Calu3 (cell line): ENCODE measurements at regions not wholly inside any gene's neighbourhood (a gene's known extent, or its start where the extent isn't known, plus 50 kb on each side); places are given as distances from the start of the nearest gene placed in this dataset.

Experiments used
- BruUV-seq: library from RNA; stranded (reverse); fragments of 400-500 nt; replicated peaks from 2 replicates; lab custom pipeline; 2021; lab: Mats Ljungman, UMichigan
- CTCF ChIA-PET: fragments of 300-600 bp; sonication (Branson Sonifier 250); formaldehyde crosslinking; loops from one replicate; lab custom pipeline; 2022; ENCODE audit warnings: antibody characterized with exemption; lab: Charles Lee
- DNase-seq: peaks from one replicate; pipeline ENCODE4 v3.0.0; 2022
- H3K27ac Mint-ChIP-seq: one replicate; pipeline ENCODE4 v1.8.0; 2022; ENCODE audit warnings: mixed read lengths; ENCODE audit not compliant: unreplicated experiment
- H3K27me3 Mint-ChIP-seq: one replicate; pipeline ENCODE4 v1.8.0; 2022; ENCODE audit warnings: mixed read lengths; ENCODE audit not compliant: unreplicated experiment
- H3K36me3 Mint-ChIP-seq: one replicate; pipeline ENCODE4 v1.8.0; 2022; ENCODE audit warnings: mild to moderate bottlenecking, moderate library complexity, mixed read lengths; ENCODE audit not compliant: insufficient read depth, unreplicated experiment
- H3K4me1 Mint-ChIP-seq: one replicate; pipeline ENCODE4 v1.8.0; 2022; ENCODE audit warnings: mild to moderate bottlenecking, low read depth, mixed read lengths; ENCODE audit not compliant: unreplicated experiment
- H3K4me3 Mint-ChIP-seq: one replicate; pipeline ENCODE4 v1.8.0; 2022; ENCODE audit warnings: mild to moderate bottlenecking, low read depth, moderate library complexity, mixed read lengths; ENCODE audit not compliant: unreplicated experiment
- H3K9me3 Mint-ChIP-seq: one replicate; pipeline ENCODE4 v1.8.0; 2022; ENCODE audit warnings: low read depth, mixed read lengths; ENCODE audit not compliant: unreplicated experiment
- CTCF ChIP-seq: fragments of 200-600 bp; IDR thresholded peaks from one replicate; pipeline ENCODE4 v1.8.0; 2022; ENCODE audit warnings: antibody characterized with exemption; ENCODE audit not compliant: unreplicated experiment
- intact Hi-C: fragments of 100-400 bp; cut with micrococcal nuclease; formaldehyde crosslinking; loops from one replicate; pipeline ENCODE4 v1.10.0; 2022; ENCODE audit not compliant: unreplicated experiment

GRCh38 chr9:73446306-73446705, 294.6 kb downstream of the ANXA1 start:
- DNase-seq, result no peak
- Mint-ChIP-seq H3K27me3 (no peaks in the 10 kb centered on the region), H3K9me3 (no peaks in the 10 kb centered on the region), H3K36me3 (no peaks in the 10 kb centered on the region), H3K4me1 (no peaks in the 10 kb centered on the region), H3K27ac (no peak overlapping the region), H3K4me3 (no peak overlapping the region)
- CTCF ChIA-PET, result no interaction called here
- no peak for TF ChIP-seq CTCF
- intact Hi-C loops, result no loop called here
- BruUV-seq, result no TSS peak

DNA sequence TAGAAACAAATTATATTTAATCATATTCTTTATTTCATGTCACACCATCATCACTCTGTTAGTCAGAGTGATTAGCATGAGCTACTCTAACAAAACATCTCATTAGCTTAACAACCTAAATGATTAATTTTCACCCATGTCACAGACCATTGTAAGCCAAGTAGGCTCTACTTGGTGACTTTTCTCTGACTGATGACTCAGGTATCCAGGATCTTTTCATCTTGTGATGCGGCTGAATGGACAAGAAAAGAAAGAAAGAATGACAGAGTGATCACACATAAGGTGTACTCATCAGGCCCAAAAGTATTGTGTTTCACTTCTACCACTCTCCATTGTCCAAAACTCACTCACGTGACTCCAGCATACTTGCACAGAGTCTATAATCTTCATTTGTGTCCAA, 299.3 kb downstream of the ANXA1 start:
- no TSS peak for BruUV-seq
- CTCF ChIA-PET, result no interaction called here
- no peaks in the 10 kb centered on the region for H3K36me3 Mint-ChIP-seq
- no peak overlapping the region for H3K4me3 Mint-ChIP-seq
- H3K27ac Mint-ChIP-seq, result no peak overlapping the region
- intact Hi-C loops, result no loop called here
- H3K9me3 Mint-ChIP-seq, result no peaks in the 10 kb centered on the region
- H3K27me3 Mint-ChIP-seq, result no peaks in the 10 kb centered on the region
- no peak for TF ChIP-seq CTCF
- no peak for DNase-seq
- no peaks in the 10 kb centered on the region for H3K4me1 Mint-ChIP-seq

DNA sequence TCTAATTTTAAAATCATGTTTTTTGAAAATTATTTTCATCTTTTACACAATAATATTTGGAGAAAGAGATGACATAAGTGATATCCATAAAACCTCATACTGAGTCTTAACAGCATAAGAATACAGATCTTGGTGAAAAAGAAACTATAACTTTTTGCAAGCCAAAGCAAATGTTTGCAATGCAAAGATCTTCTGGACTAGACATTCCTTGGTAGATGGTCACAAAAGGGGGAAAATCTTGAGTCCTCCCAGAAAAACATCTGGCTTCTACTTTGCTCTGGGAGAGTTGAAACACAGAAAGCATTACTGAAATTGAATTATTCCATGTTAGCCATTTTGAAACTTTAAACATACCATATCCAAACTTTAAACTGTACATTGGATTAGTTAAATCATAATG, 308.2 kb downstream of the ANXA1 start:
- no TSS peak for BruUV-seq
- Mint-ChIP-seq H3K27me3 (no peaks in the 10 kb centered on the region), H3K4me3 (no peak overlapping the region), H3K36me3 (no peaks in the 10 kb centered on the region), H3K27ac (no peak overlapping the region), H3K4me1 (peaks cover 10% of the 10 kb centered on the region), H3K9me3 (no peaks in the 10 kb centered on the region)
- intact Hi-C loops, result no loop called here
- DNase-seq, result no peak
- CTCF ChIA-PET, result no interaction called here
- no peak for TF ChIP-seq CTCF

- intact Hi-C loops, result no loop called here
These were observed 317.1 kb downstream of the ANXA1 start for GRCh38 chr9:73468716-73469115.

More at GRCh38 chr9:73468716-73469115, 317.1 kb downstream of the ANXA1 start:
- no peaks in the 10 kb centered on the region for H3K9me3 Mint-ChIP-seq
- no peak for DNase-seq
- no peaks in the 10 kb centered on the region for H3K27me3 Mint-ChIP-seq
- no peaks in the 10 kb centered on the region for H3K4me1 Mint-ChIP-seq
- BruUV-seq, result no TSS peak
- CTCF ChIA-PET, result no interaction called here
- TF ChIP-seq CTCF, result no peak
- H3K4me3 Mint-ChIP-seq, result no peak overlapping the region
- no peak overlapping the region for H3K27ac Mint-ChIP-seq
- H3K36me3 Mint-ChIP-seq, result no peaks in the 10 kb centered on the region
